Mucosa of stomach (tissue), 1 donor: ENCODE measurements at regions not wholly inside any gene's neighbourhood (a gene's known extent, or its start where the extent isn't known, plus 50 kb on each side); places are given as distances from the start of the nearest gene placed in this dataset.

Experiments
- H3K27me3 ChIP-seq: one replicate; pipeline ENCODE4 v1.7.0; 2013; ENCODE audit warnings: mild to moderate bottlenecking, low read length; ENCODE audit not compliant: control insufficient read depth, insufficient read depth
- H3K36me3 ChIP-seq: one replicate; pipeline ENCODE4 v1.7.0; 2013; ENCODE audit warnings: low read length; ENCODE audit not compliant: control insufficient read depth, insufficient read depth
- H3K4me1 ChIP-seq: one replicate; pipeline ENCODE4 v1.7.0; 2013; ENCODE audit warnings: mild to moderate bottlenecking, low read length; ENCODE audit not compliant: control insufficient read depth, insufficient read depth
- H3K4me3 ChIP-seq: one replicate; pipeline ENCODE4 v1.7.0; 2013; ENCODE audit warnings: low read length
- H3K9ac ChIP-seq: one replicate; pipeline ENCODE4 v1.7.0; 2013; ENCODE audit warnings: mild to moderate bottlenecking, low read length, moderate library complexity
- H3K9me3 ChIP-seq: one replicate; pipeline ENCODE4 v1.7.0; 2013; ENCODE audit warnings: mild to moderate bottlenecking, low read length, moderate library complexity; ENCODE audit not compliant: control insufficient read depth
- donor health status: Pancreatic carcinoma.

DNA sequence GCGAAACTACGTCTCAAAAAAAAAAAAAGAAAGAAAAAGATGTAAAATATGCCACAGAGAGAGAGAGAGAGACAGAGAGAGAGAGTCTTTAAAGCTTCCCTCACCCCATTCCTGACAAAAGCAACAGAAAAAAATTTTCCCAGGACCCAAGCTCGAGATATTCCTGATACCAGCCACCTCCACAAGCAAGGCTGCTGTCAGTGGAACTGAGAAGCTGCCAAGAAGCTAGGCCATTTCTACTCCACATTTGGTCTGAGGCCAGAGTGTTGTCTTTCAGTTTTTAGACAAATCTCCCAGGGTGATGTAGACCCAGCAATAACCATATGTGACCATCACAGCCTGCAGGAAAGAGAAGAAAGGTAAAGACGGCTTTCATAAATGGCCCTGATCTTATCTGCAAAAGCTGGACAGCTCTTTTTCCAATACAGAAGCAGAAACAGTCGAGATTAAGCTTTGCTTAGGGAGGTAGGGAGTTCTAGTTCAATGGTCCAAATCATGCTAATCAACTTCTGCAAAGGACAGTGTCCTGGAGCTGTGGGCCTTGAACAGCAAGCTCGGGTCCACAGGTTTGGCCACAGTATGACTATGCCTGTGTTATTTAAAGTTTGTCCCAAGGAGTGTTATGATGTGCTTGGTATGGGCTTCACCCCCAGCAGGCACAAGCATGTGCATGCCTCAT lies 130.3 kb upstream of the NUDT4 start:
- Histone ChIP-seq H3K36me3 (no peaks in the 10 kb centered on the region), H3K4me1 (no peaks in the 10 kb centered on the region), H3K9ac (no peak overlapping the region), H3K4me3 (no peak overlapping the region), H3K27me3 (no peaks in the 10 kb centered on the region), H3K9me3 (no peaks in the 10 kb centered on the region)

DNA sequence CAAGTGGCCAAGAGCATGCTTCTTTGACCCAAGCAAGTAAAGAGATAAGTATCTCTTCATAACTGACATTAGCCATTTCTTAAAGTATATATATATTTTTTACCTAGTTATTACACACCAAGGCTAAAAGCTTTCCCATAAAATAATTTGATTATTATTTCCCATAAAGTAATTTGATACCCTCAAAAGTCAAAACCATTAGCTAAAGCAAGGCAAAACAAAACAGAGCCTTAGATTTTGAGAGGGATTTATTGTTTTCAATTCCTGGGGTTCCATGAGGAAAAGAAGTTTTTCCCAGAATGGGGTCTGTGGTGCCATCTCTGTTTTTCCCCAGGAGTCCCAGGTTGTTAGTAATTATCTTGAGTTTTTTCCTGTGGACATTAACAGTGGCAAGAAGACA lies 125.5 kb upstream of the NUDT4 start:
- peaks cover 11% of the 10 kb centered on the region for H3K9me3 ChIP-seq
- H3K4me3 ChIP-seq, result no peak overlapping the region
- H3K9ac ChIP-seq, result no peak overlapping the region
- H3K4me1 ChIP-seq, result no peaks in the 10 kb centered on the region
- H3K36me3 ChIP-seq, result no peaks in the 10 kb centered on the region
- H3K27me3 ChIP-seq, result no peaks in the 10 kb centered on the region

DNA sequence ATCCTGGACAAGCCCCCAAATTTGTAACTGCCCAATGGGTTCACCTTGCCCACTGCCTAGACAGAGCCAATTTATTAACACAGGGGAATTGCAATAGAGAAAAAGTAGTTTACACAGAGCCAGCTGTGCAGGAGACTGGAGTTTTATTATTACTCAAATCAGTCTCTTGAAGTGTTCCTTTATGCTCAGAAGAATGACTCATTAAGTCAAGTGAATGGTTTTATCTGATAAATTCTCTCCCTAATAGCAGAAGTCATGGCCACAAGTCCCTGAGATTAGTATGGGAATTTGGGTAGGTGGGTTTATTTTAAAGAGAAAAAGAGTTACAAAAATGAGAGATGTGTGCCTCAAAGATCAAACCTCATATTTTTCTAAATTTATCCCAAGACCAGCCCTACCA lies 122.8 kb upstream of the NUDT4 start:
- Histone ChIP-seq H3K4me3 (no peak overlapping the region), H3K36me3 (no peaks in the 10 kb centered on the region), H3K9me3 (peaks cover 11% of the 10 kb centered on the region), H3K27me3 (no peaks in the 10 kb centered on the region), H3K4me1 (no peaks in the 10 kb centered on the region), H3K9ac (no peak overlapping the region)

DNA sequence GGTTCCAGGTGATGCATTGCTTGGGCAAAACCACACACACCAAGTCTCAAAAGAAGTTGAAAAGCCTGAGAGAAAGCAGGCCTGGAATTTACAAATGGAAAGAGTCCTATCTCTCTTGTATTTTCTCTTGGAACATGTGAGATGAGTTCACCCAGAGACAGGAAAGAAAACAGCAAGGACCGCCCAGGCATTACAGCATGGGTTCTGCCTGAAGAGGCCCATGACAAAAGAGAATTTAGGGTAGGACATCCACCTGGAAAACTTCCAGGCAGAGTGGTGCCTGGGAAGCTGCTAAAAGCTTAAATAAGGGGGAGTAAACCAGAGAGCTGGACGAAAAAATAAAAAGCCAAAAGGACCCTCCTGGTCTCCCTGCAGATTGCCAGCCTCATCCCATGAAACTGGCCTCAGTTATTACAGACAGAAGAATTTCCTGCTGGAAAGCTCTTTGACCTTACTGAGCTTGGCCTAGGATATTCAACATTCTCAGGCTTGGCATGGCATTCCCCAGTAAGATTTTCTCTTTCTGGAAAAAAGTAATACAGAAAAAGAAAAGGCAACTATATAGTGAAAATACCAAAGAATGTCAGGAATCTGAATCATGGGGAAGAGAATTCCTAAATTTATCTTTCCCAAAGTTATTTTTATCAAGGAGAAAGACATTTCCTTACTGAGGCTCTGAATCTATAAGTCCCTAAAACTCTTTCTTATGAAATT lies 121.3 kb upstream of the NUDT4 start:
- Histone ChIP-seq H3K9ac (no peak overlapping the region), H3K36me3 (no peaks in the 10 kb centered on the region), H3K4me1 (no peaks in the 10 kb centered on the region), H3K9me3 (peaks cover 11% of the 10 kb centered on the region), H3K27me3 (no peaks in the 10 kb centered on the region), H3K4me3 (no peak overlapping the region)

DNA sequence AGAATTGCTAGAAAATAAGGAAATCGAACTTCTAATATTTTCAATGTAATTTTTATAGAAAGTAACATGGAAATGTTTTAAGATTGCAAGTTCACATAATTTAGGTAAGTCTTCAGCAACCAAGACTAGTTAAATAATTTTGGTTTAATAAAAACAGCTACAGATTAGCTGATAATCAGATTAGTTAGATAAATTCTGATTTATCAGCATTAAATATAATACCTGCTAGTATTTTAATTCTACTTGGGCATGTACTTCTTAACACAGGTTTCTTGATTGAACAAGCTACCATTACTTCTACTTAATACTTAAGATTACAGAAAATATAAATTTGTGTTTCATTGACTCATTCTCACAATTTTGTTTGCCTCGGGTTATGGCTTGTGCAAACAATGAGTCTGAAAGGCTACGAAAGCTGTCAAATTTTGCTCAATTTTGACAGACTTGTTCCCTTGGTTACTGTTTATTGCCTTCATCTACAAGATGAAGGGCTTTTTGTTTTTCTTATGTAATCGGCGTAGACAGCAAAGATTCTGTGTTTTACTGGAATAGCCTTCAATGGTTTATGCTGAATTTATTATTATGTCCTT lies 116.1 kb upstream of the NUDT4 start:
- Histone ChIP-seq H3K4me1 (no peaks in the 10 kb centered on the region), H3K4me3 (no peak overlapping the region), H3K36me3 (no peaks in the 10 kb centered on the region)

DNA sequence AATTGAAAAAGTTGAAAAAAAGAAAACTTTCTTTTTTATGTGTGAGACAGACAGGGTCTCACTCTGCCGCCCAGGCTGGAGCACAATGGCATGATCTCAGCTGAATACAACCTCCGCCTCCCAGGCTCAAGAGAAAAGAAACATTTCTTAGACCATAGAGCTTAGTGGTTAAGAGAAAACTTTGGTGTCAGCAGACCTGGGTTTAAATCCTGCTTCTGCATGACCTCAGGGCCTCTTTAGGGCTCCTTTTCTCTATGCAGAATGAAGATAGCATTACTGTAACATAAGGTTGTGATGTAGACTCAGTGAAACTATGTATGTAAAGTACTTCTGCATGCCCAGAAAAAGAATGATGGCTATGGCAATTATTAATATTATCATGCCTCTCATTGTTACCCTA lies 104.7 kb upstream of the NUDT4 start:
- Histone ChIP-seq H3K9me3 (no peaks in the 10 kb centered on the region), H3K9ac (no peak overlapping the region), H3K36me3 (no peaks in the 10 kb centered on the region), H3K4me3 (no peak overlapping the region), H3K4me1 (no peaks in the 10 kb centered on the region), H3K27me3 (no peaks in the 10 kb centered on the region)

More for the DNA sequence above, 116.1 kb upstream of the NUDT4 start:
- Histone ChIP-seq H3K27me3 (no peaks in the 10 kb centered on the region), H3K9me3 (no peaks in the 10 kb centered on the region), H3K9ac (no peak overlapping the region)

DNA sequence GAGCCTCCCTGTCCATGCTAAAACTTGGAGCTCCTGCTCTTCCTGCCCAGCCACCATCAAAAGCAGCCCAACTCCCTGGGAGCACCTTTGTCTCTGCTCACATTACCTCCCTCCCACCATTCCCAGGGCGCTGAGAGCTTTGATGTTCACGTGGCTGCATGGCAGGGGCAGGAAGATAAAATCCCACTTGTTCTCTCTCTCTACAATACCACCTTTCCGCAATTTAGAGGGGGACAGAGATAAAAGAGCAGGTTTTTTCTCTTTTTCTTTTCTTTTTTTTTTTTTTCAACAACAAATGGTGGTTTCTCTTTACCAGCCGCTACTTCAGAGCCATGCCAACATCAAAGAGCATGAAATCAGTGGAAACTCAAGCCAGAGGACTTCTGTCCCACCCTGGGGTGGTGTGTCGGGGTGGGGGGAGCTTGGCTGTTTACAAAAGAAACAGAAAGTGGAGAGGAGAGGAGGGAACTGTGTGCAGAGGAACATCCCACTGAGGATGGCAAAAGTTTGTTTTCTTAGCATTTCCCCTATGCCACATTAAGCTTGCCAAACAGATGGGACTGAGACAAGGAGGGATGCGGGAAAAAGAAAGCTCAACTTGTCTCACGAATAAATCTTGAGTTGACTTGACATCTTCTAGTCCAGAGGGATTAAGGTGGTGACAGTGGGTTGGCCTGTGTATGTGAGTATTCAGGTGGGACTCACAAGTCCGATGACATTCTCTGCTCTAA lies 103.7 kb upstream of the NUDT4 start:
- Histone ChIP-seq H3K9me3 (no peaks in the 10 kb centered on the region), H3K9ac (no peak overlapping the region), H3K4me1 (no peaks in the 10 kb centered on the region), H3K4me3 (no peak overlapping the region), H3K27me3 (no peaks in the 10 kb centered on the region), H3K36me3 (no peaks in the 10 kb centered on the region)

DNA sequence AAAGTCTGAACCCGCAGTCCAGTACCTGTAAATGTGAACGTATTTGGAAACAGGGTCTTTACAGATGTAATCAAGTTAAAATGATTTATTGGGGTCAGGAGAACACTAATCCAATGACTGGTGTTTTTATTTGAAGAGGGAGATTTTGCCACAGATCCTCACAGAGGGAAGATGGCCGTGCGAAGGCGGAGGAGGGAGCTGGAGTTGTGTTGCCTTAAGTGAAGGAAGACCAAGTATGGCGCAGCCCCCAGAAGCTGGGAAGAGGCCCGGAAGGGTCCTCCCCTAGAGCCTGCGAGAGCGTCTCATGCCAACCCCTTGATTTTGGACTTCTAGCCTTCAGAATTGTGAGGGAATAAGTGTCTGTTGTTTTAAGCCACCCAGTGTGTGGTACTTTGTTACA lies 102.8 kb upstream of the NUDT4 start:
- no peaks in the 10 kb centered on the region for H3K9me3 ChIP-seq
- no peak overlapping the region for H3K9ac ChIP-seq
- no peaks in the 10 kb centered on the region for H3K27me3 ChIP-seq
- H3K4me3 ChIP-seq, result no peak overlapping the region
- no peaks in the 10 kb centered on the region for H3K36me3 ChIP-seq
- H3K4me1 ChIP-seq, result no peaks in the 10 kb centered on the region

DNA sequence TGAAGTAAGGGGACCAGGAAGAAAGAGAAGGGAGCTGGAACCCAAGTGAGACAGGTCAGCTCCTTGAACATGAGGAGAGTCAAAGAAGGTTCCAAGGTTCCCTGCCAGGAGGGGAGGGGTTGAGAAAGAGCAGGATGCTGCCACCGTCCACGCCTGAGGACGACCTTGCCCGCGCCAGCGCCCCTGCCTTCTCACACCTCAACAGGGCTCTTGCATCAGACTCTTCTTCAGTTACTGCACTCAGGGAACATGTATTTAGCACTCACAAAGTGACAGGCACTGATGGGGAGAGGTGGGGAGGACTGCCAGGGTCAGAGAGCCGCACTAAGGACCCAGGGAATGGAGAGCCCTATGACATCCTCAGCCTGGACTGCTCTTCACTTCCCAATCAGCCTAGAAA lies 102.1 kb upstream of the NUDT4 start:
- no peaks in the 10 kb centered on the region for H3K36me3 ChIP-seq
- no peak overlapping the region for H3K9ac ChIP-seq
- no peaks in the 10 kb centered on the region for H3K27me3 ChIP-seq
- no peaks in the 10 kb centered on the region for H3K4me1 ChIP-seq
- H3K4me3 ChIP-seq, result no peak overlapping the region
- no peaks in the 10 kb centered on the region for H3K9me3 ChIP-seq

DNA sequence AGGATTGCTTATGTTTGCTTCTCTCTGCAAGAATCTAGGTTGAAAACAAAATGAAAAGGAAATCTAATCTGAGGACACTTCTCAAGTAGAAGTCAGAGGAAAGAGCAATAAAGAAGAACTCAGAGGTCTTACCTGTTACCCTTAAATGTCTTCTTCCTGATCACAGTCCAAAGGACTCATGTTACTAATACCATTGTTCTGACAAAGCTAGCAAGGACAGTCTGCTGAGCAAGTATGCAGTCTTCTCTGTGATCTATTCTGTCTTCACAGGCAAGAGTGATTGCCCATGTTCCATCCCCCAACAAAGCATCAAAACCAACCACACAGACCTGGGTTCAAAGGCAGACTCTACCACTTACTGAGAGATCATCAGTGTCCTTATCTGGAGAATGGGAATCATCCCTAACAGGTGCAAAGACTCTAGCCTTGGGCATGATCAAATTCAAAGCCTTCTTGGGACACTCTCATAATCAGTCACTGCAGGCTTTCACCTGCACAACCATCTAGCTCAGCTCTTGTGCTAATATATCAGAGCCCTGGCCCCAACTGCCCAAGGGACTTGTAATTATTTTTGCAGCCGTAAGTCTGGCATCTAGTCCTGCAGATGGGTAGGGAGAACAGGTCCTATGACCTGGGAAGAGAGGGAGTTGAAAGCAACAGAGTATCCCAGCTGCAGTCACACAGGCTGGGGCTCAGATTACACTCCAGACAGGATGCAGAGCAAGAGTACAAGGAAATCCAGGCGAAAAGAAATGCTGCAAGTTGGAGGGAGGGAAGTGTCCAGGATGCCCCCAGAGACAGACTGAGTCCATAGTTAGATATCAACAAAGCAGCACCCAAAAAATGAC lies 97.9 kb upstream of the NUDT4 start:
- no peaks in the 10 kb centered on the region for H3K27me3 ChIP-seq
- H3K9me3 ChIP-seq, result no peaks in the 10 kb centered on the region
- H3K4me3 ChIP-seq, result no peak overlapping the region
- no peak overlapping the region for H3K9ac ChIP-seq
- no peaks in the 10 kb centered on the region for H3K4me1 ChIP-seq
- H3K36me3 ChIP-seq, result no peaks in the 10 kb centered on the region

DNA sequence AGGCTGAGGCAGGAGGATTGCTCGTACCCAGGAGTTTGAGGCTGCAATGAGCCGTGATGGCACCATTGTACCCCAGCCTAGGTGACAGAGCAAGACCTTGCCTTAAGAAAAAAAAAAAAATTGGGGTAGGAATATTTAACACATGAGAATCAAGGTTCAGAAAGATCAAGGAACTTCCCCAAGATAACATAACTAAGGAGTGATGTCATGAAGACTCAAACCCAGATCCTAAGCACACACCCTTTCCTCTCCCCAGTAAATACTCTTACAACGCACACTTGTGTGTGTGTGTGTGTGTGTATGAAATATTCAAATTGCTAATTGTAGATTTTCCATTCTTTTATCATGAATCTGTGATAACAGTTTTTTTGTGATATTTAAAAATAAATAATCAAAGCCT lies 90.6 kb upstream of the NUDT4 start:
- H3K4me3 ChIP-seq, result no peak overlapping the region
- H3K36me3 ChIP-seq, result no peaks in the 10 kb centered on the region
- H3K4me1 ChIP-seq, result no peaks in the 10 kb centered on the region
- no peaks in the 10 kb centered on the region for H3K27me3 ChIP-seq
- H3K9ac ChIP-seq, result no peak overlapping the region
- no peaks in the 10 kb centered on the region for H3K9me3 ChIP-seq
